Activated naive CD8-positive, alpha-beta T cell treated with anti-CD3 and anti-CD28 coated beads for 36 hours (primary cell): ENCODE measurements at regions not wholly inside any gene's neighbourhood (a gene's known extent, or its start where the extent isn't known, plus 50 kb on each side); places are given as distances from the start of the nearest gene placed in this dataset.

ENCODE experiments used
- DNase-seq: peaks from one replicate; pipeline ENCODE4 v3.0.0; 2021
- H3K27ac Mint-ChIP-seq: one replicate; pipeline ENCODE4 v1.8.0; 2022; ENCODE audit warnings: mild to moderate bottlenecking, moderate library complexity, mixed read lengths
- H3K27me3 Mint-ChIP-seq: one replicate; pipeline ENCODE4 v1.8.0; 2022; ENCODE audit warnings: mild to moderate bottlenecking, mixed read lengths
- H3K36me3 Mint-ChIP-seq: one replicate; pipeline ENCODE4 v1.8.0; 2021; ENCODE audit warnings: mild to moderate bottlenecking, mixed read lengths
- H3K4me1 Mint-ChIP-seq: one replicate; pipeline ENCODE4 v1.8.0; 2021; ENCODE audit warnings: mixed read lengths
- H3K4me3 Mint-ChIP-seq: one replicate; pipeline ENCODE4 v1.8.0; 2022; ENCODE audit warnings: mild to moderate bottlenecking, moderate library complexity, mixed read lengths
- H3K9me3 Mint-ChIP-seq: one replicate; pipeline ENCODE4 v1.8.0; 2022; ENCODE audit warnings: mixed read lengths

- Mint-ChIP-seq H3K27me3 (peaks cover 72% of the 10 kb centered on the region), H3K27ac (no peak overlapping the region), H3K9me3 (no peaks in the 10 kb centered on the region), H3K36me3 (no peaks in the 10 kb centered on the region), H3K4me1 (no peaks in the 10 kb centered on the region), H3K4me3 (no peak overlapping the region)
- no peak for DNase-seq
These were observed 69.7 kb upstream of the WNT4 start for GRCh38 chr1:22212400-22213233.

DNA sequence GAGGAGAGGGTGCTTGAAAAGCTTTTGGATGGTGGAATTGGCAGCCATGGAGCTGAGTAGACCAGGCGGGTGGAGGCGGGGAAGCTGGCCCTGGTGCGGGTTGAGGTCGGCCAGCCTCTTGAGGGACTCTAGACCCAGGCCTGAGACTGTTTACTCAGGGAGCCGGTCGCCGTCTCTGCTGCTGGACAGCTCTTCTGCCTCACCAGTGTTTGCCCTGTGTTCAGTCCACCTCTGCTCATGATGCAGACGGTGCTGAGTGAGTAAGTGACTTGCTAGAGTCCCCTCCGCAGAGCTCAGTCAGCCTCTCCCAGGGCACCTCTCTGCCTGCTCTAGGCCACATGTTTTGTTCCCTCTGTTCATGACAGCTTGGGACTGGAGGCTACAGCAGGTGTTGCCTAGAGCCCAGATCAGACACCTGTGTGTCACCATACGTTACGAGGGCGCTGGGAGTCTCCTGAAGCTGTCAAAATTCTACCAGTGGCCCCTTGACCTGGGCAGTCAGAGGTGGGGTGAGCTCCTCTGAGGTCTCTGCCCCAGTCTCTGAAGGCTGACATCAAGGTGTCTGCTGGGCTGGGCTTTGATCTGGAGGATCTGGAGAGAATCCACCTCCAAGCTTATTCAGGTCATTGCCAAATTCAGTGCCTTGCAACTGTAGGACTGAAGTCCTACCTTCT lies 73.5 kb upstream of the WNT4 start:
- peaks cover 36% of the 10 kb centered on the region for H3K27me3 Mint-ChIP-seq
- H3K36me3 Mint-ChIP-seq, result no peaks in the 10 kb centered on the region
- DNase-seq, result no peak
- H3K4me3 Mint-ChIP-seq, result no peak overlapping the region
- no peak overlapping the region for H3K27ac Mint-ChIP-seq
- H3K4me1 Mint-ChIP-seq, result no peaks in the 10 kb centered on the region
- H3K9me3 Mint-ChIP-seq, result no peaks in the 10 kb centered on the region

DNA sequence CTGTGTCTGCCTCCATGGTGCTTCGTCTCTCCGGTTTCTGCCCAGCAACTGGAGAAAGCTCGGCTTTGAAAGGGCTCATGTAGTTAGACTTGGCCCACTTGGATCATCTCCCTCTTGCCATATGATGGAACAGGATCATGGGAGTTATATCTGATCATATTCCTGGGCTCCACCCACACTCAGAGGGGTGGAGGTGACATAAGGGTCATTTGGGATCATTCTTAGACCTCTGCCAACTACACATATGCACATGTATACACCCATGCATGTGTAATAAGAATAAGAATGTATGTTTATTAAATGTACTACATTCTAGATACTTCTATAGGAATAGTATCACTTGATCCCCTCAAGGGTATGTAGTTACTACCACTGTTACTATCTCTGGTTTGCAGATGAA lies 74.1 kb upstream of the WNT4 start:
- H3K4me1 Mint-ChIP-seq, result no peaks in the 10 kb centered on the region
- DNase-seq, result no peak
- no peak overlapping the region for H3K4me3 Mint-ChIP-seq
- no peak overlapping the region for H3K27ac Mint-ChIP-seq
- peaks cover 30% of the 10 kb centered on the region for H3K27me3 Mint-ChIP-seq
- H3K36me3 Mint-ChIP-seq, result no peaks in the 10 kb centered on the region
- no peaks in the 10 kb centered on the region for H3K9me3 Mint-ChIP-seq

- no peak overlapping the region for H3K4me3 Mint-ChIP-seq
- no peaks in the 10 kb centered on the region for H3K4me1 Mint-ChIP-seq
- no peaks in the 10 kb centered on the region for H3K9me3 Mint-ChIP-seq
- no peak for DNase-seq
- H3K27ac Mint-ChIP-seq, result no peak overlapping the region
- peaks cover 20% of the 10 kb centered on the region for H3K27me3 Mint-ChIP-seq
- H3K36me3 Mint-ChIP-seq, result no peaks in the 10 kb centered on the region
These were observed 75.0 kb upstream of the WNT4 start for GRCh38 chr1:22217811-22218460.

DNA sequence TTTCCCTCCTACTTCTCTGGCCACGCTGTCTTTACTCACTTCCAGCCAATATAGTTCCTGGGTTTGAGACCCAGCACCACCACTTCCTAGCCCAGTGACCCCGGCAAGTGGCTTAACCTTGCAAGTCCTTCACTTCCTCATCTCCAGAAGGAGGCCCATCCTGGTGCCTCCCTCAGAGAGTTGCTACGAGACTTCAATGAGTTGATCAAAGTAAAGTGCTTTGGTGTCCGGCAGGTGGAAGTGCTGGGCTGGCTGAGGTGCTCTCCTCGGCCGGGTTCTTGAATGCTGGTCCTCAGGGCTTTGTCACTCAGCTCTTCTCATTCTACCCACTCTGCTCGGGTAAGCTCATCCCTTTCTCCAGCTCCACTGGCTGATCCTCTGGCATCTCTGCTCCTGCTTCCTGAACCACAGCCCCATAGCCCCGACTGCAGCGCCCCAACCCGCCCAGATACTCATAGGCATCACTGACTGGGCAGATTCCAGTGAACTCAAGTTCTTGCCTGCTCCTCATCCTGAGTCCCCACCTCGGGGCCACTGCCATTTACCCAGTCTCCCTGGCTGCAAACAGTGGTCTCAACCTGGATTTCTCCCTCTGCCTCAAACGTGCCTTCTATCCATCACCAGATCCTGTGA lies 75.8 kb upstream of the WNT4 start:
- Mint-ChIP-seq H3K9me3 (no peaks in the 10 kb centered on the region), H3K27me3 (peaks cover 13% of the 10 kb centered on the region), H3K4me1 (no peaks in the 10 kb centered on the region), H3K36me3 (no peaks in the 10 kb centered on the region), H3K27ac (no peak overlapping the region), H3K4me3 (no peak overlapping the region)
- no peak for DNase-seq

- H3K27me3 Mint-ChIP-seq, result no peaks in the 10 kb centered on the region
- no peak overlapping the region for H3K27ac Mint-ChIP-seq
- DNase-seq, result no peak
- H3K36me3 Mint-ChIP-seq, result no peaks in the 10 kb centered on the region
- H3K9me3 Mint-ChIP-seq, result no peaks in the 10 kb centered on the region
- no peak overlapping the region for H3K4me3 Mint-ChIP-seq
- H3K4me1 Mint-ChIP-seq, result no peaks in the 10 kb centered on the region
These were observed 78.4 kb upstream of the WNT4 start for GRCh38 chr1:22221233-22221780.

- Mint-ChIP-seq H3K4me1 (no peaks in the 10 kb centered on the region), H3K27ac (no peak overlapping the region), H3K27me3 (no peaks in the 10 kb centered on the region)
These were observed 79.8 kb upstream of the WNT4 start for GRCh38 chr1:22222723-22223122.

DNA sequence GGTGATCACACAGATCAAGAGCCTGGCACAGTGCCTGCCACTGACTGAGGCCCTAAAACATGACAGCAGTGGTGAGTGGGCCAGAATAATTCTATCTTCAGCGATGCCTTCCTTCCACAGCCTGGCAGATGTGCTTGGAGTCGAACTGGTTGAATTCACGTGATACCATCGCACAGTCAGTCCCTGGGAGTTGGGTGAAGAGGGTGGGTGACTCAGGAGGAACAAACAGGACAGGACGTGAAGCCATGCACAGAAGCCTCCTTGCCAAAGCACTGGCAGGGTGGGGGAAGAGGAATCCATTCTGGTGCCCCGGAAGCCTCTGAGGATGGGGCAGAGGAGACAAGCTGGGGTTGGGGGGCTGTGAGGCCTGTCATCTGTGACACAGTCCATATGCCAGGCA lies 80.3 kb upstream of the WNT4 start:
- no peaks in the 10 kb centered on the region for H3K9me3 Mint-ChIP-seq
- H3K36me3 Mint-ChIP-seq, result no peaks in the 10 kb centered on the region
- H3K4me3 Mint-ChIP-seq, result no peak overlapping the region
- no peak overlapping the region for H3K27ac Mint-ChIP-seq
- H3K27me3 Mint-ChIP-seq, result no peaks in the 10 kb centered on the region
- no peaks in the 10 kb centered on the region for H3K4me1 Mint-ChIP-seq
- no peak for DNase-seq

More at GRCh38 chr1:22222723-22223122, 79.8 kb upstream of the WNT4 start:
- DNase-seq, result no peak
- Mint-ChIP-seq H3K36me3 (no peaks in the 10 kb centered on the region), H3K9me3 (no peaks in the 10 kb centered on the region), H3K4me3 (no peak overlapping the region)

DNA sequence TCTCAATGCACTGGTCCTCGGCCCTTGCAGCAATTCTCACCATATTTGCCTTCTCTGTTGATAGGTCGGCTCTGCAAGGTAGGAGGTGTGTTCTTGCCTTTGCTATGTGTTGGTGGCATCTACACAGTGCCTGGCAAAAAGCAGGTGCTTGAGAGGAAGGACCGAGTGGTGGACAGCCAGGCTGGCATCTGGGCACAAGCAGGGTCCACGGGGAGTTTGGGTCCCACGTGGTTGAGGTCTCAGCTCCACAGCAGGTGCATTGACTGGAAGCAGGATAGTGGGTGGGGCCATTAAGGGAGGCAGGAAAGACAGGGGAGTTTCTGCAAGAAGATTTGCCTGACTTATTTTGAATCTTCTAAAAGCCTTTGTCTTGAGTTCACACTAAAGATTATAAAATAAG lies 81.2 kb upstream of the WNT4 start:
- DNase-seq, result no peak
- Mint-ChIP-seq H3K27me3 (no peaks in the 10 kb centered on the region), H3K4me3 (no peak overlapping the region), H3K27ac (no peak overlapping the region), H3K9me3 (no peaks in the 10 kb centered on the region), H3K36me3 (no peaks in the 10 kb centered on the region), H3K4me1 (no peaks in the 10 kb centered on the region)

- Mint-ChIP-seq H3K4me3 (no peak overlapping the region), H3K9me3 (no peaks in the 10 kb centered on the region), H3K27me3 (no peaks in the 10 kb centered on the region), H3K36me3 (no peaks in the 10 kb centered on the region), H3K4me1 (no peaks in the 10 kb centered on the region), H3K27ac (no peak overlapping the region)
- DNase-seq, result no peak
These were observed 81.7 kb upstream of the WNT4 start for GRCh38 chr1:22224631-22225030.

DNA sequence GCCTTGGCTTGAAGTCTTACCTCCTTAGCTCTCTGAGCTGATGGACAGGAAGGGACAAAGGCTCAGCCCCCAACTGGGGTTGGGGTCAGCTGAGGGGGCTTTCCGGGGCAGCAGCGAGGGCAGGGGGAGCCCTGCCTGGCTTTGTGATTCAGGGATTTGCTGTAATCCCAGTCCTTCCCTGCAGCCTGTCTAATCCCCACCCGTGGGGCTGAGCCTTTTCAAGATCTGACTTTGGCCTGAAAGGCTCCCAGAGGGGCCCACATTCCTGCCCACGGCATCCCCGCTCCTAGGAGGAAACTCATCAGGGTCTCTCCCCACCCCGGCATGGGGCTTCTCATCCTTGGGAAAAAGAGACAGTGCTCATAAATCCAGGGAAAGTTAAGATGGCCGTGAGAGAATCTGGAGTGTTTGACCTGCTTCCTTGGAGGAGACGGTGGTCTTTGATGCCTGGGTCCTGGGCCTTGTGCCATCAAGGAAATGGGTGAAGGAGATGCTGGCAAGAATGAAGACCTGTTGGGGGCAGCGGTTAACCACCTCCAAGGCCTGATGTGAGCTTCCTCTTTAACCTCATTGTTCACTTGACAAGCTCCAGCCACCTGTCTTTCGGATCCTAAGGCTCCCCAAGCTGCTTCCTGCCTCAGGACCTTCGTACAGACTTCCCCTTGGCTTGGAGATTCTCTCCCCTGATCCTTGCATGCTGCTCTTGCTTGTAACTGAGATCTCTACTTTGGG lies 83.1 kb upstream of the WNT4 start:
- Mint-ChIP-seq H3K27me3 (peaks cover 4% of the 10 kb centered on the region), H3K27ac (no peak overlapping the region), H3K4me1 (no peaks in the 10 kb centered on the region), H3K4me3 (no peak overlapping the region), H3K36me3 (no peaks in the 10 kb centered on the region), H3K9me3 (no peaks in the 10 kb centered on the region)
- DNase-seq, result no peak

- no peaks in the 10 kb centered on the region for H3K36me3 Mint-ChIP-seq
- DNase-seq, result no peak
- no peak overlapping the region for H3K27ac Mint-ChIP-seq
- H3K4me3 Mint-ChIP-seq, result no peak overlapping the region
- H3K9me3 Mint-ChIP-seq, result no peaks in the 10 kb centered on the region
- no peaks in the 10 kb centered on the region for H3K4me1 Mint-ChIP-seq
- H3K27me3 Mint-ChIP-seq, result peaks cover 9% of the 10 kb centered on the region
These were observed 85.2 kb upstream of the WNT4 start for GRCh38 chr1:22228074-22228473.

GRCh38 chr1:22228505-22228911 lies 85.6 kb upstream of the WNT4 start:
- Mint-ChIP-seq H3K27me3 (peaks cover 9% of the 10 kb centered on the region), H3K36me3 (no peaks in the 10 kb centered on the region), H3K4me1 (no peaks in the 10 kb centered on the region), H3K27ac (no peak overlapping the region), H3K9me3 (no peaks in the 10 kb centered on the region), H3K4me3 (no peak overlapping the region)
- no peak for DNase-seq

- Mint-ChIP-seq H3K9me3 (no peaks in the 10 kb centered on the region), H3K36me3 (no peaks in the 10 kb centered on the region), H3K4me3 (no peak overlapping the region), H3K27ac (no peak overlapping the region), H3K4me1 (no peaks in the 10 kb centered on the region), H3K27me3 (peaks cover 12% of the 10 kb centered on the region)
- DNase-seq, result no peak
These were observed 86.5 kb upstream of the WNT4 start for GRCh38 chr1:22229379-22229778.
